ENCODE measurements at regions not wholly inside any gene's neighbourhood (a gene's known extent, or its start where the extent isn't known, plus 50 kb on each side); places are given as distances from the start of the nearest gene placed in this dataset.
"Not testable (repeated sequence)": the region's sequence is repeated elsewhere in the genome, so short reads cannot be mapped to it uniquely, and the experiment has no call there.

DNA sequence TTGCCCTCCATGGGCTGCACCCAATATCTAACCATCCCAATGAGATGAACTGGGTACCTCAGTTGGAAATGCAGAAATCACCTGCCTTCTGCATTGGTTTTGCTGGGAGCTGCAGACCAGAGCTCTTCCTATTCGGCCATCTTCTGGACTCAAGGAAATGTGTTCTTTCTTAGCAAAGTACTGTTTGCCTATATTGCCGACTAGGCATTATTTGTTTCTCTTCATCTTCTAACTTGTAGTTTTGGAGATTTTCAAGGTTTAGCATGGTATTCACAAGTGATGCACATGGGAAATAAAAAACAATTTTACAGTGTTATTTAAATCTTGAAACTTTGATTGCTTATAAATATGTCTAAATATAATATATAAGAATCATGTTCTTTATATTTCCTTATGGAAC lies 377.8 kb upstream of the POU1F1 start:
- FAIRE-seq (no peak), DNase-seq (ENCODE audit: low read depth, low spot score) (no peak)
- Histone ChIP-seq H3K9me1 (ENCODE audit: control insufficient read depth, extremely low read depth, insufficient read depth, low read length) (no peaks in the 10 kb centered on the region), H3K27me3 (ENCODE audit: control insufficient read depth, extremely low read depth, insufficient read depth, low read length) (no peaks in the 10 kb centered on the region), H3K4me3 (ENCODE audit: control insufficient read depth in 2 of 3, extremely low read depth in 1 of 3, insufficient read depth in 2 of 3, low read depth in 1 of 3, low read length in 3 of 3) (no peak overlapping the region), H2AFZ (ENCODE audit: control insufficient read depth, low read length) (no peak overlapping the region), H3K79me2 (ENCODE audit: control insufficient read depth, insufficient read depth, low read length) (no peaks in the 10 kb centered on the region), H3K9ac (ENCODE audit: control insufficient read depth, extremely low read depth, insufficient read depth, low read length) (no peak overlapping the region), H4K20me1 (ENCODE audit: control insufficient read depth, extremely low read depth, insufficient read depth, low read length) (no peaks in the 10 kb centered on the region), H3K27ac (ENCODE audit: control insufficient read depth, insufficient read depth, low read length) (no peak overlapping the region), H3K36me3 (ENCODE audit: control insufficient read depth in 2 of 2, extremely low read depth in 1 of 2, insufficient read depth in 2 of 2, low read length in 2 of 2) (no peaks in the 10 kb centered on the region), H3K9me3 (ENCODE audit: control insufficient read depth, low read depth, low read length) (no peaks in the 10 kb centered on the region), H3K4me1 (ENCODE audit: control insufficient read depth, extremely low read depth, insufficient read depth, low read length) (no peaks in the 10 kb centered on the region), H3K4me2 (ENCODE audit: control insufficient read depth, extremely low read depth, insufficient read depth, low read depth, low read length) (no peak overlapping the region)
- TF ChIP-seq EZH2 (IDR thresholded peaks at IDR 0.05; ENCODE audit: low read length), result no peak
- TF ChIP-seq, protein P1, sequence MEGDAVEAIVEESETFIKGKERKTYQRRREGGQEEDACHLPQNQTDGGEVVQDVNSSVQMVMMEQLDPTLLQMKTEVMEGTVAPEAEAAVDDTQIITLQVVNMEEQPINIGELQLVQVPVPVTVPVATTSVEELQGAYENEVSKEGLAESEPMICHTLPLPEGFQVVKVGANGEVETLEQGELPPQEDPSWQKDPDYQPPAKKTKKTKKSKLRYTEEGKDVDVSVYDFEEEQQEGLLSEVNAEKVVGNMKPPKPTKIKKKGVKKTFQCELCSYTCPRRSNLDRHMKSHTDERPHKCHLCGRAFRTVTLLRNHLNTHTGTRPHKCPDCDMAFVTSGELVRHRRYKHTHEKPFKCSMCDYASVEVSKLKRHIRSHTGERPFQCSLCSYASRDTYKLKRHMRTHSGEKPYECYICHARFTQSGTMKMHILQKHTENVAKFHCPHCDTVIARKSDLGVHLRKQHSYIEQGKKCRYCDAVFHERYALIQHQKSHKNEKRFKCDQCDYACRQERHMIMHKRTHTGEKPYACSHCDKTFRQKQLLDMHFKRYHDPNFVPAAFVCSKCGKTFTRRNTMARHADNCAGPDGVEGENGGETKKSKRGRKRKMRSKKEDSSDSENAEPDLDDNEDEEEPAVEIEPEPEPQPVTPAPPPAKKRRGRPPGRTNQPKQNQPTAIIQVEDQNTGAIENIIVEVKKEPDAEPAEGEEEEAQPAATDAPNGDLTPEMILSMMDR (optimal IDR thresholded peaks at IDR 0.05 in 1 of 3, IDR thresholded peaks at IDR 0.05 in 1 of 3, conservative IDR thresholded peaks at IDR 0.05 in 1 of 3; ENCODE audit: extremely low read depth in 1 of 3, insufficient read depth in 2 of 3, low read length in 3 of 3), result no peak
- dilution Hi-C loops (cut with MboI; ENCODE audit: extremely low pct_ligation_motif_present, low sequenced_read_pairs), result no loop called here

DNA sequence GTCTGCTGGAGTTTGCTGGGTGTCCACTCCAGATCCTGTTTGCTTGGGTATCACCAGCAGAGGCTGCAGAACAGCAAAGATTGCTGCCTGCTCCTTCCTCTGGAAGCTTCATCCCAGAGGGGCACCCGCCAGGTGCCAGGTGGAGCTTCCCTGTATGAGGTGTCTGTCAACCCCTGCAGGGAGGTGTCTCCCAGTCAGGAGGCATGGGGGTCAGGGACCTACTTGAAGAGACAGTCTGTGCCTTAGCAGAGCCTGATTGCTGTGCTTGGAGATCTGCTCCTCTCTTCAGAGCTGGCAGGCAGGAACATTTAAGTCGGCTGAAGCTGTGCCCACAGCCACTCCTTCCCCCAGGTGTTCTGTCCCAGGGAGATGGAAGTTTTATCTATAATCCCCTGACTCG lies 376.8 kb upstream of the POU1F1 start:
- H3K79me2 ChIP-seq (ENCODE audit: control insufficient read depth, insufficient read depth, low read length); H3K4me2 ChIP-seq (ENCODE audit: control insufficient read depth, extremely low read depth, insufficient read depth, low read depth, low read length); H3K4me3 ChIP-seq (ENCODE audit: control insufficient read depth in 2 of 3, extremely low read depth in 1 of 3, insufficient read depth in 2 of 3, low read depth in 1 of 3, low read length in 3 of 3); H3K9me3 ChIP-seq (ENCODE audit: control insufficient read depth, low read depth, low read length); H3K9me1 ChIP-seq (ENCODE audit: control insufficient read depth, extremely low read depth, insufficient read depth, low read length); H3K27me3 ChIP-seq (ENCODE audit: control insufficient read depth, extremely low read depth, insufficient read depth, low read length); FAIRE-seq; dilution Hi-C loops (cut with MboI; ENCODE audit: extremely low pct_ligation_motif_present, low sequenced_read_pairs); H3K27ac ChIP-seq (ENCODE audit: control insufficient read depth, insufficient read depth, low read length); H3K9ac ChIP-seq (ENCODE audit: control insufficient read depth, extremely low read depth, insufficient read depth, low read length); DNase-seq (ENCODE audit: low read depth, low spot score); H3K4me1 ChIP-seq (ENCODE audit: control insufficient read depth, extremely low read depth, insufficient read depth, low read length); H3K36me3 ChIP-seq (ENCODE audit: control insufficient read depth in 2 of 2, extremely low read depth in 1 of 2, insufficient read depth in 2 of 2, low read length in 2 of 2); H2AFZ ChIP-seq (ENCODE audit: control insufficient read depth, low read length); H4K20me1 ChIP-seq (ENCODE audit: control insufficient read depth, extremely low read depth, insufficient read depth, low read length): not testable (repeated sequence)

DNA sequence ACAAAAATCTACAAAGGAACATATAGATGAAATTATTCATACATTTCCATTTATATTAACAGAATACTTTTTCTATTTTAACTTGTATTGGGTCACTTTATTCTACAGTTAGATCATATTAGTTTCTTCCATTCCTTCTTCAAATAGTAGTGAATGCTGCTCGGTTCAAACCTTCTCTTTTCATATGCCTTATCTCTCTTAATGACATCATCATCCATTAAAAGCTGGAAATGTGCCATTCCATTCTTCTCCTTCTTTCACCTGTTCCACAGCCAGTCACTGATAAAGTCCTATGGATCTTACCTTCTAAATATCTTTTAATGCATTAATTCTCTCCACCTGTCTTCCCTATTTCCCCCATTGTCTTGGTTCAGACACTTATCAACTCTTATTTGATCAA lies 358.0 kb upstream of the POU1F1 start:
- no peak overlapping the region for H3K9ac ChIP-seq (ENCODE audit: control insufficient read depth, extremely low read depth, insufficient read depth, low read length)
- H3K4me1 ChIP-seq (ENCODE audit: control insufficient read depth, extremely low read depth, insufficient read depth, low read length), result no peaks in the 10 kb centered on the region
- no peaks in the 10 kb centered on the region for H3K9me1 ChIP-seq (ENCODE audit: control insufficient read depth, extremely low read depth, insufficient read depth, low read length)
- TF ChIP-seq, protein P1 (optimal IDR thresholded peaks at IDR 0.05 in 1 of 3, IDR thresholded peaks at IDR 0.05 in 1 of 3, conservative IDR thresholded peaks at IDR 0.05 in 1 of 3; ENCODE audit: extremely low read depth in 1 of 3, insufficient read depth in 2 of 3, low read length in 3 of 3), result no peak
- no peak for TF ChIP-seq EZH2 (IDR thresholded peaks at IDR 0.05; ENCODE audit: low read length)
- dilution Hi-C loops (cut with MboI; ENCODE audit: extremely low pct_ligation_motif_present, low sequenced_read_pairs), result no loop called here
- H3K27me3 ChIP-seq (ENCODE audit: control insufficient read depth, extremely low read depth, insufficient read depth, low read length), result no peaks in the 10 kb centered on the region
- FAIRE-seq (no peak), DNase-seq (ENCODE audit: low read depth, low spot score) (no peak)
- no peak overlapping the region for H2AFZ ChIP-seq (ENCODE audit: control insufficient read depth, low read length)
- H3K4me2 ChIP-seq (ENCODE audit: control insufficient read depth, extremely low read depth, insufficient read depth, low read depth, low read length), result no peak overlapping the region
- H3K36me3 ChIP-seq (ENCODE audit: control insufficient read depth in 2 of 2, extremely low read depth in 1 of 2, insufficient read depth in 2 of 2, low read length in 2 of 2), result no peaks in the 10 kb centered on the region
- H3K4me3 ChIP-seq (ENCODE audit: control insufficient read depth in 2 of 3, extremely low read depth in 1 of 3, insufficient read depth in 2 of 3, low read depth in 1 of 3, low read length in 3 of 3), result no peak overlapping the region
- no peak overlapping the region for H3K27ac ChIP-seq (ENCODE audit: control insufficient read depth, insufficient read depth, low read length)
- H3K9me3 ChIP-seq (ENCODE audit: control insufficient read depth, low read depth, low read length), result no peaks in the 10 kb centered on the region
- no peaks in the 10 kb centered on the region for H3K79me2 ChIP-seq (ENCODE audit: control insufficient read depth, insufficient read depth, low read length)
- H4K20me1 ChIP-seq (ENCODE audit: control insufficient read depth, extremely low read depth, insufficient read depth, low read length), result no peaks in the 10 kb centered on the region

Measured in keratinocyte (primary cell).